ENCODE measurements at regions not wholly inside any gene's neighbourhood (a gene's known extent, or its start where the extent isn't known, plus 50 kb on each side); places are given as distances from the start of the nearest gene placed in this dataset.

- no peak for TF ChIP-seq ZNF148 (tag by site-specific recombination; IDR thresholded peaks at IDR 0.05; ENCODE audit: borderline replicate concordance)
- no peak for TF ChIP-seq OSR2 (tag by site-specific recombination; IDR thresholded peaks at IDR 0.05)
- no peak for TF ChIP-seq PRDM1 (tag by site-specific recombination; IDR thresholded peaks at IDR 0.05)
These were observed 141.7 kb upstream of the ARHGAP5 start (continued) for GRCh38 chr14:31935391-31935790.

- Histone ChIP-seq H3K4me1 (ENCODE audit: control insufficient read depth, insufficient read depth, low read length) (peaks cover 8% of the 10 kb centered on the region), H3K9me3 (ENCODE audit: control insufficient read depth, insufficient read depth, low read depth, low read length) (no peaks in the 10 kb centered on the region), H3K4me3 (ENCODE audit: low read depth, low read length) (no peak overlapping the region), H3K27ac (ENCODE audit: extremely low read depth, low read depth, low read length) (no peak overlapping the region), H3K36me3 (ENCODE audit: control insufficient read depth in 2 of 2, insufficient read depth in 1 of 2, low read length in 2 of 2) (no peaks in the 10 kb centered on the region)
- ChIA-PET POLR2A (no interaction called here), CTCF (interaction anchor here (0.6 to 2.9 kb wide), 6 partner anchors 11 to 1032 kb away, joined by 3 to 35 read pairs (median 4); no protein-coding TSS in a partner anchor)
- no peak for TF ChIP-seq KLF17 (tag by site-specific recombination; IDR thresholded peaks at IDR 0.05)
- TF ChIP-seq IKZF3 (tag by site-specific recombination; IDR thresholded peaks at IDR 0.05) = no peak
- TF ChIP-seq GLI2 (tag by site-specific recombination; IDR thresholded peaks at IDR 0.05; ENCODE audit: borderline replicate concordance, low read depth) = no peak
- TF ChIP-seq ZNF530 (tag by site-specific recombination; IDR thresholded peaks at IDR 0.05; ENCODE audit: low read depth) = no peak
- no peak for TF ChIP-seq SP3 (tag by site-specific recombination; IDR thresholded peaks at IDR 0.05)
- no peak for TF ChIP-seq ZSCAN30 (tag by site-specific recombination; IDR thresholded peaks at IDR 0.05)
- no peak for TF ChIP-seq YY1 (tag by site-specific recombination; IDR thresholded peaks at IDR 0.05)
- no peak for TF ChIP-seq ZNF391 (tag by site-specific recombination; IDR thresholded peaks at IDR 0.05; ENCODE audit: borderline replicate concordance, low read depth)
- no peak for TF ChIP-seq ZNF433 (tag by site-specific recombination; IDR thresholded peaks at IDR 0.05; ENCODE audit: low read depth)
- no peak for TF ChIP-seq ZSCAN16 (tag by site-specific recombination; IDR thresholded peaks at IDR 0.05)
These were observed 141.0 kb upstream of the ARHGAP5 start for GRCh38 chr14:31936115-31936514.

GRCh38 chr14:31937730-31938346, 139.3 kb upstream of the ARHGAP5 start:
- no peak overlapping the region for H3K4me3 ChIP-seq (ENCODE audit: low read depth, low read length)
- H3K36me3 ChIP-seq (ENCODE audit: control insufficient read depth in 2 of 2, insufficient read depth in 1 of 2, low read length in 2 of 2) = no peaks in the 10 kb centered on the region
- H3K4me1 ChIP-seq (ENCODE audit: control insufficient read depth, insufficient read depth, low read length) = peaks cover 8% of the 10 kb centered on the region
- H3K27ac ChIP-seq (ENCODE audit: extremely low read depth, low read depth, low read length) = no peak overlapping the region
- no peaks in the 10 kb centered on the region for H3K9me3 ChIP-seq (ENCODE audit: control insufficient read depth, insufficient read depth, low read depth, low read length)
- CTCF ChIA-PET = no interaction called here
- POLR2A ChIA-PET = no interaction called here
- TF ChIP-seq ELK4 (IDR thresholded peaks at IDR 0.05; ENCODE audit: borderline replicate concordance, low read depth, low read length) (no peak), ZNF16 (tag by site-specific recombination; IDR thresholded peaks at IDR 0.05; ENCODE audit: low read depth) (no peak), RBAK (tag by site-specific recombination; IDR thresholded peaks at IDR 0.05) (peak; percentile 87), INSM2 (tag by site-specific recombination; IDR thresholded peaks at IDR 0.05) (no peak), ZNF548 (tag by site-specific recombination; IDR thresholded peaks at IDR 0.05) (no peak), ZBTB6 (tag by site-specific recombination; IDR thresholded peaks at IDR 0.05) (no peak), ZNF629 (tag by site-specific recombination; IDR thresholded peaks at IDR 0.05) (peak; percentile 57), ZNF514 (tag by site-specific recombination; IDR thresholded peaks at IDR 0.05) (no peak), ZNF132 (tag by site-specific recombination; IDR thresholded peaks at IDR 0.05; ENCODE audit: borderline replicate concordance) (no peak), ZNF701 (tag by site-specific recombination; IDR thresholded peaks at IDR 0.05) (no peak), ZBTB10 (tag by site-specific recombination; IDR thresholded peaks at IDR 0.05) (no peak)

All from HEK293 (cell line).